ENCODE measurements at regions not wholly inside any gene's neighbourhood (a gene's known extent, or its start where the extent isn't known, plus 50 kb on each side); places are given as distances from the start of the nearest gene placed in this dataset.

- Histone ChIP-seq H3K27me3 (ENCODE audit: control insufficient read depth, insufficient read depth, low read length) (no peaks in the 10 kb centered on the region), H3K4me3 (ENCODE audit: low read depth, low read length) (no peak overlapping the region), H3K36me3 (ENCODE audit: control insufficient read depth, insufficient read depth, low read length) (no peaks in the 10 kb centered on the region)
- FAIRE-seq = no peak
- no peak for DNase-seq (ENCODE audit: low read depth)
- TF ChIP-seq CTCF (IDR thresholded peaks at IDR 0.05; ENCODE audit: insufficient read depth, low read length, severe bottlenecking) = no peak
These were observed 403.1 kb upstream of the TBL1XR1 start for GRCh38 chr3:177600411-177600810.

GRCh38 chr3:177601152-177601551 lies 403.9 kb upstream of the TBL1XR1 start:
- no peak overlapping the region for H3K4me3 ChIP-seq (ENCODE audit: low read depth, low read length)
- no peak for FAIRE-seq
- peak; percentile 71 for DNase-seq (ENCODE audit: low read depth)
- TF ChIP-seq CTCF (IDR thresholded peaks at IDR 0.05; ENCODE audit: insufficient read depth, low read length, severe bottlenecking) = no peak
- no peaks in the 10 kb centered on the region for H3K36me3 ChIP-seq (ENCODE audit: control insufficient read depth, insufficient read depth, low read length)
- no peaks in the 10 kb centered on the region for H3K27me3 ChIP-seq (ENCODE audit: control insufficient read depth, insufficient read depth, low read length)

GRCh38 chr3:177602601-177603147 lies 405.4 kb upstream of the TBL1XR1 start:
- FAIRE-seq (no peak), DNase-seq (ENCODE audit: low read depth) (peak; percentile 54)
- Histone ChIP-seq H3K4me3 (ENCODE audit: low read depth, low read length) (no peak overlapping the region), H3K27me3 (ENCODE audit: control insufficient read depth, insufficient read depth, low read length) (no peaks in the 10 kb centered on the region), H3K36me3 (ENCODE audit: control insufficient read depth, insufficient read depth, low read length) (no peaks in the 10 kb centered on the region)
- no peak for TF ChIP-seq CTCF (IDR thresholded peaks at IDR 0.05; ENCODE audit: insufficient read depth, low read length, severe bottlenecking)

- TF ChIP-seq CTCF (IDR thresholded peaks at IDR 0.05; ENCODE audit: insufficient read depth, low read length, severe bottlenecking) = no peak
- no peak overlapping the region for H3K4me3 ChIP-seq (ENCODE audit: low read depth, low read length)
- DNase-seq (ENCODE audit: low read depth) = no peak
- FAIRE-seq = no peak
- no peaks in the 10 kb centered on the region for H3K36me3 ChIP-seq (ENCODE audit: control insufficient read depth, insufficient read depth, low read length)
- H3K27me3 ChIP-seq (ENCODE audit: control insufficient read depth, insufficient read depth, low read length) = no peaks in the 10 kb centered on the region
These were observed 405.9 kb upstream of the TBL1XR1 start for GRCh38 chr3:177603148-177603603.

- no peak for FAIRE-seq
- TF ChIP-seq CTCF (IDR thresholded peaks at IDR 0.05; ENCODE audit: insufficient read depth, low read length, severe bottlenecking) = no peak
These were observed 406.9 kb upstream of the TBL1XR1 start for GRCh38 chr3:177604181-177604580.

GRCh38 chr3:177606891-177607290 lies 409.6 kb upstream of the TBL1XR1 start:
- H3K4me3 ChIP-seq (ENCODE audit: low read depth, low read length) = no peak overlapping the region
- no peaks in the 10 kb centered on the region for H3K36me3 ChIP-seq (ENCODE audit: control insufficient read depth, insufficient read depth, low read length)
- FAIRE-seq = no peak
- no peaks in the 10 kb centered on the region for H3K27me3 ChIP-seq (ENCODE audit: control insufficient read depth, insufficient read depth, low read length)
- DNase-seq (ENCODE audit: low read depth) = peak; percentile 87
- TF ChIP-seq CTCF (IDR thresholded peaks at IDR 0.05; ENCODE audit: insufficient read depth, low read length, severe bottlenecking) = no peak

More at GRCh38 chr3:177604181-177604580, 406.9 kb upstream of the TBL1XR1 start:
- Histone ChIP-seq H3K36me3 (ENCODE audit: control insufficient read depth, insufficient read depth, low read length) (no peaks in the 10 kb centered on the region), H3K4me3 (ENCODE audit: low read depth, low read length) (no peak overlapping the region), H3K27me3 (ENCODE audit: control insufficient read depth, insufficient read depth, low read length) (no peaks in the 10 kb centered on the region)
- DNase-seq (ENCODE audit: low read depth) = no peak
